ENCODE measurements at regions not wholly inside any gene's neighbourhood (a gene's known extent, or its start where the extent isn't known, plus 50 kb on each side); places are given as distances from the start of the nearest gene placed in this dataset.

DNA sequence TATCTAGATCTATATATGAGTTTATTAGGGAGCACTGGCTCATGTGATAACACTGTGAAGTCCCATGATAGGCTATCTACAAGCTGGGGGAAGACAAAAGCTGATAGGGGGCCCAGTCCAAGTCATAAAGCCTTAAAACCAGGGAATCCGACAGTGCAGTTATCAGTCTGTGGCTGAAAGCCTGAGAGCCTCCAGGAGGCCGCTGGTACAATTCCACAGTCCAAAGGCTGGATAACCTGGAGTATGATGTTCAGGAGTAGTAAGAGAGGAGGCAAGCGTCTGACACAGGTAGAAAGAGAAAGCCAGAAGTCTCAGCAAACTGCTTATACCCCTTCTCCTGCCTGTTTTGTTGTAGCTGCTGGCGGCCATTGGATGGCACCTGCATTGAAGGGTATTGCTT lies 177.6 kb upstream of the SPRY1 start:
- H3K4me2 ChIP-seq, result no peak overlapping the region
- no peak overlapping the region for H3K4me3 ChIP-seq (ENCODE audit: low read depth in 2 of 2, low read length in 1 of 2)
- H3K9me2 ChIP-seq, result no peaks in the 10 kb centered on the region
- no peak overlapping the region for H2AFZ ChIP-seq (ENCODE audit: low read depth)
- H4K20me1 ChIP-seq (ENCODE audit: insufficient read depth), result no peaks in the 10 kb centered on the region
- POLR2A ChIA-PET, result no interaction called here
- peaks cover 6% of the 10 kb centered on the region for H3F3A ChIP-seq (replicated peaks; ENCODE audit: insufficient read depth)
- H3K36me3 ChIP-seq (replicated peaks in 1 of 2; ENCODE audit: control insufficient read depth in 1 of 2, insufficient read depth in 2 of 2, low read length in 1 of 2), result peaks cover 0 to 7% of the 10 kb centered on the region in 2 experiments
- H3K27me3 ChIP-seq (ENCODE audit: insufficient read depth), result no peaks in the 10 kb centered on the region
- no peak for TF ChIP-seq FOXM1 (IDR thresholded peaks at IDR 0.05; ENCODE audit: low read depth)
- H3K79me2 ChIP-seq (ENCODE audit: insufficient read depth), result no peaks in the 10 kb centered on the region
- peaks cover 0 to 10% of the 10 kb centered on the region in 2 experiments; a peak in 1 of 4 replicates for H3K4me1 ChIP-seq (ENCODE audit: control insufficient read depth in 1 of 2, insufficient read depth in 2 of 2, low read depth in 1 of 2, low read length in 1 of 2)
- no peak overlapping the region for H3K9ac ChIP-seq
- DNase-seq, result no peak
- no peaks in the 10 kb centered on the region for H3K9me3 ChIP-seq
- CTCF ChIA-PET, result interaction anchor here (1.4 kb wide), 1 partner anchor 12 kb away, joined by 3 read pairs; no protein-coding TSS in a partner anchor
- H3K27ac ChIP-seq (ENCODE audit: low read depth in 2 of 2, low read length in 1 of 2), result no peak overlapping the region
- 100% methylated on average over 4 of the region's 4 CpGs for WGBS (ENCODE audit: low lambda C conversion rate)

DNA sequence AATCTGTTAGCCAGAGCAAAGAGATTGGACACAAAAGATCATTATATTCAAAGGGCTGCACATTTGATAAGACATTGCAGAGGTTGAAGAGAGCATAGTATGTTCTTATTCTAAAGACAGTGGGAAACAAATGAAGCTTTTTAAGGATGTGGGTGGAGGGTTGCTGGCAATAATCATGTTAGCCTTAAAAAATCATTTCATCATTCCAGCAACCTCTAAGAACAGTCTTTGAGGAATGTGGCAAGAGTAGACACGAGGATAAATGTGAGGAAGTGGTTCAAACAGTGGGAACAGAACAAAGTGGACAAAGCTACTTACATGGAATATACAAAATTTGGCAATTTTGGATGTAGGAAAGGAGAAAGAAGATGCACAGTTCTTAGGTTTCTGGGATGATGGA lies 167.3 kb upstream of the SPRY1 start:
- ChIA-PET CTCF (interaction anchor here (1.0 kb wide), 1 partner anchor 50 kb away, joined by 3 read pairs; no protein-coding TSS in a partner anchor), POLR2A (no interaction called here)
- Histone ChIP-seq H2AFZ (ENCODE audit: low read depth) (no peak overlapping the region), H4K20me1 (ENCODE audit: insufficient read depth) (no peaks in the 10 kb centered on the region), H3F3A (replicated peaks; ENCODE audit: insufficient read depth) (peaks cover 8% of the 10 kb centered on the region), H3K27me3 (ENCODE audit: insufficient read depth) (no peaks in the 10 kb centered on the region), H3K79me2 (ENCODE audit: insufficient read depth) (no peaks in the 10 kb centered on the region), H3K9me3 (no peaks in the 10 kb centered on the region), H3K4me3 (ENCODE audit: low read depth in 2 of 2, low read length in 1 of 2) (no peak overlapping the region), H3K27ac (ENCODE audit: low read depth in 2 of 2, low read length in 1 of 2) (no peak overlapping the region), H3K4me2 (no peak overlapping the region), H3K4me1 (ENCODE audit: control insufficient read depth in 1 of 2, insufficient read depth in 2 of 2, low read depth in 1 of 2, low read length in 1 of 2) (peaks cover 0 to 19% of the 10 kb centered on the region in 2 experiments; a peak in 2 of 4 replicates), H3K36me3 (replicated peaks in 1 of 2; ENCODE audit: control insufficient read depth in 1 of 2, insufficient read depth in 2 of 2, low read length in 1 of 2) (no peaks in the 10 kb centered on the region), H3K9me2 (no peaks in the 10 kb centered on the region), H3K9ac (no peak overlapping the region)
- TF ChIP-seq, protein P1, sequence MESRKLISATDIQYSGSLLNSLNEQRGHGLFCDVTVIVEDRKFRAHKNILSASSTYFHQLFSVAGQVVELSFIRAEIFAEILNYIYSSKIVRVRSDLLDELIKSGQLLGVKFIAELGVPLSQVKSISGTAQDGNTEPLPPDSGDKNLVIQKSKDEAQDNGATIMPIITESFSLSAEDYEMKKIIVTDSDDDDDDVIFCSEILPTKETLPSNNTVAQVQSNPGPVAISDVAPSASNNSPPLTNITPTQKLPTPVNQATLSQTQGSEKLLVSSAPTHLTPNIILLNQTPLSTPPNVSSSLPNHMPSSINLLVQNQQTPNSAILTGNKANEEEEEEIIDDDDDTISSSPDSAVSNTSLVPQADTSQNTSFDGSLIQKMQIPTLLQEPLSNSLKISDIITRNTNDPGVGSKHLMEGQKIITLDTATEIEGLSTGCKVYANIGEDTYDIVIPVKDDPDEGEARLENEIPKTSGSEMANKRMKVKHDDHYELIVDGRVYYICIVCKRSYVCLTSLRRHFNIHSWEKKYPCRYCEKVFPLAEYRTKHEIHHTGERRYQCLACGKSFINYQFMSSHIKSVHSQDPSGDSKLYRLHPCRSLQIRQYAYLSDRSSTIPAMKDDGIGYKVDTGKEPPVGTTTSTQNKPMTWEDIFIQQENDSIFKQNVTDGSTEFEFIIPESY (IDR thresholded peaks at IDR 0.05; ENCODE audit: borderline replicate concordance, low read depth), result no peak
- TF ChIP-seq CHD2 (IDR thresholded peaks at IDR 0.05; ENCODE audit: low read length, partially characterized antibody), result no peak
- no peak for DNase-seq
- 97% methylated on average over 1 of the region's 1 CpG for WGBS (ENCODE audit: low lambda C conversion rate)

DNA sequence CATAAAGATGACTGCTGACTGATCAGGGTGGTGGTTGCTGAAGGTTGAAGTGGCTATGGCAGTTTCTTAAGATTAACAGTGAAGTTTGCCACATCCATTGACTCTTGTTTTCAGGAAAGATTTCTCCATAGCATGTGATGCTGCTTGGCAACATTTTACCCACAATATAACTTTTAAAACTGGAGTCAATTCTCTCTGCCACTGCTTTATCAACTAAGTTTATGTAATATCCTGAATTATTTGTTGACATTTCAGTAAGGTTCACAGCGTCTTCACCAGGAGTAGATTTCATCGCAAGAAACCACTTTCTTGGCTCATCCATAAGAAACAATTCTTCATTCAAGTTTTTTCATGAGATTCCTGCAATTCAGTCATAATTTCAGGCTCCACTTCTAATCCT lies 166.5 kb upstream of the SPRY1 start:
- H3K27ac ChIP-seq (ENCODE audit: low read depth in 2 of 2, low read length in 1 of 2), result no peak overlapping the region
- no peak for DNase-seq
- H3K27me3 ChIP-seq (ENCODE audit: insufficient read depth), result no peaks in the 10 kb centered on the region
- TF ChIP-seq, protein P1 (IDR thresholded peaks at IDR 0.05; ENCODE audit: borderline replicate concordance, low read depth), result no peak
- TF ChIP-seq, protein P2, sequence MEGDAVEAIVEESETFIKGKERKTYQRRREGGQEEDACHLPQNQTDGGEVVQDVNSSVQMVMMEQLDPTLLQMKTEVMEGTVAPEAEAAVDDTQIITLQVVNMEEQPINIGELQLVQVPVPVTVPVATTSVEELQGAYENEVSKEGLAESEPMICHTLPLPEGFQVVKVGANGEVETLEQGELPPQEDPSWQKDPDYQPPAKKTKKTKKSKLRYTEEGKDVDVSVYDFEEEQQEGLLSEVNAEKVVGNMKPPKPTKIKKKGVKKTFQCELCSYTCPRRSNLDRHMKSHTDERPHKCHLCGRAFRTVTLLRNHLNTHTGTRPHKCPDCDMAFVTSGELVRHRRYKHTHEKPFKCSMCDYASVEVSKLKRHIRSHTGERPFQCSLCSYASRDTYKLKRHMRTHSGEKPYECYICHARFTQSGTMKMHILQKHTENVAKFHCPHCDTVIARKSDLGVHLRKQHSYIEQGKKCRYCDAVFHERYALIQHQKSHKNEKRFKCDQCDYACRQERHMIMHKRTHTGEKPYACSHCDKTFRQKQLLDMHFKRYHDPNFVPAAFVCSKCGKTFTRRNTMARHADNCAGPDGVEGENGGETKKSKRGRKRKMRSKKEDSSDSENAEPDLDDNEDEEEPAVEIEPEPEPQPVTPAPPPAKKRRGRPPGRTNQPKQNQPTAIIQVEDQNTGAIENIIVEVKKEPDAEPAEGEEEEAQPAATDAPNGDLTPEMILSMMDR (IDR thresholded peaks at IDR 0.05), result no peak
- H3K4me3 ChIP-seq (ENCODE audit: low read depth in 2 of 2, low read length in 1 of 2), result no peak overlapping the region
- H3K9me3 ChIP-seq, result no peaks in the 10 kb centered on the region
- ChIA-PET CTCF (no interaction called here), POLR2A (no interaction called here)
- H3K9me2 ChIP-seq, result no peaks in the 10 kb centered on the region
- no peak overlapping the region for H2AFZ ChIP-seq (ENCODE audit: low read depth)
- H3K9ac ChIP-seq, result no peak overlapping the region
- WGBS (ENCODE audit: low lambda C conversion rate), result 96% methylated on average over 2 of the region's 2 CpGs
- no peaks in the 10 kb centered on the region for H3K79me2 ChIP-seq (ENCODE audit: insufficient read depth)
- H3F3A ChIP-seq (replicated peaks; ENCODE audit: insufficient read depth), result peaks cover 8% of the 10 kb centered on the region
- no peaks in the 10 kb centered on the region for H4K20me1 ChIP-seq (ENCODE audit: insufficient read depth)
- H3K36me3 ChIP-seq (replicated peaks in 1 of 2; ENCODE audit: control insufficient read depth in 1 of 2, insufficient read depth in 2 of 2, low read length in 1 of 2), result no peaks in the 10 kb centered on the region
- peaks cover 0 to 23% of the 10 kb centered on the region in 2 experiments; a peak in 2 of 4 replicates for H3K4me1 ChIP-seq (ENCODE audit: control insufficient read depth in 1 of 2, insufficient read depth in 2 of 2, low read depth in 1 of 2, low read length in 1 of 2)
- no peak overlapping the region for H3K4me2 ChIP-seq

Data from SK-N-SH (cell line).